Keratinocyte (primary cell): ENCODE measurements at regions not wholly inside any gene's neighbourhood (a gene's known extent, or its start where the extent isn't known, plus 50 kb on each side); places are given as distances from the start of the nearest gene placed in this dataset.

ENCODE experiments used
- CTCF ChIP-seq, 3 experiments: IDR thresholded peaks in 1 of 3; conservative IDR thresholded peaks in 1 of 3; optimal IDR thresholded peaks in 1 of 3; 2 replicates in 2 of 3; 3 replicates in 1 of 3; pipeline versions ENCODE3 to v1.5.1; 2011; ENCODE audit warnings: low read length in 3 of 3, mild to moderate bottlenecking in 3 of 3, moderate library complexity in 2 of 3, control low read depth in 1 of 3, inconsistent platforms in 1 of 3; ENCODE audit not compliant: insufficient read depth in 2 of 3; ENCODE audit errors: extremely low read depth in 1 of 3
- EZH2 ChIP-seq: IDR thresholded peaks from one replicate; pipeline ENCODE4 v1.6.1; 2012; ENCODE audit warnings: inconsistent platforms, mild to moderate bottlenecking, low read length, moderate library complexity

DNA sequence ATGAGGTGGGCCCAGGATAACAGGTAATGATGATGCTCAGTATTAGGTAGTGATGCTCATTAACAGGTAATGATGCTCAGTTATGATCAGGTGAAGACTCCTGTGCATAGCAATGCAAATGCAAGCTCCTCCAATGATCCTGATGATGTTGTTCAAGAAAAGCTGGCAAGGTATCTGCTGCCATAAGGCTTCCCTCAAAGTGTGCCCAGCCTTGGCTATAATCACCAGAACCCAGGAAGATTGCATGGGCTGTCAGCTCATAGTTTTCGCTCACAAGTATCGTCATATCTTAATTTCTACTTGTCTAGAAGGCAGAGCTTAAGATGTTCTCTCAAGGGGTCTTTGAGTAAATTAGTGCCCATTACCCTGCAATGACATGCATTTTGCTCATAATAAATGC, 366.2 kb upstream of the CLNK start:
- TF ChIP-seq CTCF (optimal IDR thresholded peaks at IDR 0.05 in 1 of 3, IDR thresholded peaks at IDR 0.05 in 1 of 3, conservative IDR thresholded peaks at IDR 0.05 in 1 of 3; ENCODE audit: extremely low read depth in 1 of 3, insufficient read depth in 2 of 3, low read length in 3 of 3) (no peak), EZH2 (no peak)
